HepG2 (cell line): ENCODE measurements at regions not wholly inside any gene's neighbourhood (a gene's known extent, or its start where the extent isn't known, plus 50 kb on each side); places are given as distances from the start of the nearest gene placed in this dataset.

Experiments used
- ATAC-seq: fragments of 200-7000 bp; cut with Tn5 transposase; 3 replicates; pipeline ENCODE4 v1.9.1; 2020; ENCODE audit warnings: mild to moderate bottlenecking, moderate library complexity
- BruUV-seq: library from RNA; stranded (reverse); fragments of 400-500 nt; replicated peaks from 2 replicates; lab custom pipeline; 2021; lab: Mats Ljungman, UMichigan
- CTCF ChIA-PET: fragments of 300-600 bp; formaldehyde crosslinking; extraction: SDS; loops from one replicate; lab custom pipeline; 2021; ENCODE audit warnings: low total read pairs, inconsistent platforms, low intra/inter-chr PET ratio; lab: Yijun Ruan, JAX
- POLR2A ChIA-PET: fragments of 350-600 bp; sonication (Branson Sonifier 250); formaldehyde crosslinking; loops from one replicate; lab custom pipeline; 2020; ENCODE audit warnings: antibody characterized with exemption, inconsistent platforms; lab: Yijun Ruan, JAX
- DNase-seq: peaks from one replicate; pipeline ENCODE4 v3.0.0-alpha.2; 2015; ENCODE audit warnings: low spot score
- FAIRE-seq: peaks from 3 replicates; lab custom pipeline; 2011; peaks lifted over from hg19 to GRCh38; lab: Jason Lieb, UNC
- H2AFZ ChIP-seq: one replicate; pipeline ENCODE4 v1.6.1; 2011; ENCODE audit warnings: low read length, inconsistent platforms
- H3K27ac ChIP-seq: fragments of 300-600 bp; 3 replicates; pipeline ENCODE4 v1.8.0; 2011; ENCODE audit warnings: mixed run types, mild to moderate bottlenecking, mixed read lengths, low read length, inconsistent platforms; ENCODE audit not compliant: insufficient read depth; ENCODE audit errors: extremely low read length
- H3K27me3 ChIP-seq, 2 experiments: fragments of 200-600 bp in 1 of 2; 2 replicates in 1 of 2; 3 replicates in 1 of 2; pipeline versions ENCODE4 v1.6.0 to v1.8.0; 2011; ENCODE audit warnings: low read length in 2 of 2, mild to moderate bottlenecking in 2 of 2, moderate library complexity in 2 of 2, inconsistent platforms in 1 of 2; ENCODE audit not compliant: insufficient read depth in 2 of 2, control insufficient read depth in 1 of 2
- H3K36me3 ChIP-seq, 2 experiments: fragments of 200-600 bp in 1 of 2; replicated peaks in 1 of 2; 2 replicates in 1 of 2; 3 replicates in 1 of 2; pipeline versions ENCODE4 v1.5.1 to v1.8.0; 2011; ENCODE audit warnings: low read length in 2 of 2, inconsistent platforms in 1 of 2; ENCODE audit not compliant: insufficient read depth in 2 of 2, control insufficient read depth in 1 of 2
- H3K4me1 ChIP-seq: 2 replicates; pipeline ENCODE4 v1.5.1; 2012; ENCODE audit warnings: low read length, inconsistent platforms; ENCODE audit not compliant: insufficient read depth
- H3K4me2 ChIP-seq: 2 replicates; pipeline ENCODE4 v1.6.0; 2011; ENCODE audit warnings: low read depth, low read length, inconsistent platforms
- H3K4me3 ChIP-seq, 3 experiments: fragments of 200-600 bp in 1 of 3; sonication (generic), shearing (Covaris generic) in 1 of 3; replicated peaks in 1 of 3; 2 replicates each; pipeline ENCODE4 v1.5.1; 2011 to 2016; ENCODE audit warnings: low read length in 3 of 3, inconsistent platforms in 2 of 3, low read depth in 2 of 3, mild to moderate bottlenecking in 2 of 3, control low read depth in 1 of 3, mixed read lengths in 1 of 3; ENCODE audit not compliant: insufficient read depth in 1 of 3
- H3K79me2 ChIP-seq: one replicate; pipeline ENCODE4 v1.6.1; 2011; ENCODE audit warnings: low read length, inconsistent platforms; ENCODE audit not compliant: insufficient read depth
- H3K9ac ChIP-seq: 2 replicates; pipeline ENCODE4 v1.6.0; 2011; ENCODE audit warnings: mild to moderate bottlenecking, low read depth, low read length, inconsistent platforms; ENCODE audit not compliant: insufficient read depth
- H3K9me3 ChIP-seq: 2 replicates; pipeline ENCODE4 v1.5.1; 2012; ENCODE audit warnings: mild to moderate bottlenecking, low read length
- H4K20me1 ChIP-seq: 2 replicates; pipeline ENCODE4 v1.6.0; 2011; ENCODE audit warnings: inconsistent platforms, mild to moderate bottlenecking, low read length, moderate library complexity; ENCODE audit not compliant: insufficient read depth
- AKAP8 ChIP-seq: sonication (generic); formaldehyde crosslinking; IDR thresholded peaks from 2 replicates; pipeline ENCODE4 v1.5.1; 2020; ENCODE audit warnings: mild to moderate bottlenecking, missing genetic modification reagents
- GLI4 ChIP-seq: sonication (generic); formaldehyde crosslinking; IDR thresholded peaks from 2 replicates; pipeline ENCODE4 v1.5.1; 2020; ENCODE audit warnings: missing genetic modification reagents, mild to moderate bottlenecking, moderate library complexity, borderline replicate concordance
- JUNB ChIP-seq: sonication (generic); formaldehyde crosslinking; IDR thresholded peaks from 2 replicates; pipeline ENCODE4 v1.8.0; 2022; ENCODE audit warnings: missing genetic modification reagents, mild to moderate bottlenecking, borderline replicate concordance
- KAT8 ChIP-seq: IDR thresholded peaks from 2 replicates; pipeline ENCODE4 v1.6.1; 2016; ENCODE audit warnings: missing genetic modification reagents, missing compliant biosample characterization
- MBNL3 ChIP-seq: fragments of 250-450 bp; sonication (Bioruptor Pico); conservative IDR thresholded peaks from 2 replicates; pipeline ENCODE4 v1.8.0; 2022; ENCODE audit warnings: mild to moderate bottlenecking, inconsistent platforms
- THRA ChIP-seq: sonication (generic); formaldehyde crosslinking; IDR thresholded peaks from 2 replicates; pipeline ENCODE4 v1.4.0; 2020; ENCODE audit warnings: missing genetic modification reagents, borderline replicate concordance
- TOE1 ChIP-seq: sonication (generic); formaldehyde crosslinking; IDR thresholded peaks from 2 replicates; pipeline ENCODE4 v1.4.0; 2020; ENCODE audit warnings: mild to moderate bottlenecking, missing genetic modification reagents
- ZBTB34 ChIP-seq: sonication (generic); formaldehyde crosslinking; IDR thresholded peaks from 2 replicates; pipeline ENCODE4 v1.8.0; 2022; ENCODE audit warnings: mild to moderate bottlenecking, missing genetic modification reagents
- ZFP90 ChIP-seq: sonication (generic); formaldehyde crosslinking; IDR thresholded peaks from 2 replicates; pipeline ENCODE4 v1.8.0; 2022; ENCODE audit warnings: missing genetic modification reagents, mild to moderate bottlenecking, inconsistent platforms, borderline replicate concordance
- ZNF143 ChIP-seq: sonication (generic); formaldehyde crosslinking; IDR thresholded peaks from 2 replicates; pipeline ENCODE4 v1.4.0; 2020; ENCODE audit warnings: missing genetic modification reagents
- ZNF17 ChIP-seq: sonication (generic); formaldehyde crosslinking; IDR thresholded peaks from 2 replicates; pipeline ENCODE4 v1.5.0; 2020; ENCODE audit warnings: mild to moderate bottlenecking, missing genetic modification reagents
- ZNF263 ChIP-seq: sonication (generic); formaldehyde crosslinking; IDR thresholded peaks from 2 replicates; pipeline ENCODE4 v1.4.0; 2020; ENCODE audit warnings: missing genetic modification reagents
- WGBS: methylation state at CpG from one replicate; pipeline ENCODE4 v1.1.6; 2017; ENCODE audit warnings: low lambda C conversion rate; 5-methylcytosine and 5-hydroxymethylcytosine counted together
- in situ Hi-C: cut with HindIII; loops from 2 replicates; pipeline ENCODE4 v1.10.0; 2017; ENCODE audit warnings: low pct_unique_long_range_greater_than_20kb; ENCODE audit not compliant: extremely low pct_ligation_motif_present
- intact Hi-C: fragments of 100-400 bp; cut with micrococcal nuclease; formaldehyde crosslinking; loops from one replicate; pipeline ENCODE4 v1.10.0; 2022; ENCODE audit not compliant: unreplicated experiment
- TF ChIP-seq, protein P1 (sequence below): sonication (generic); formaldehyde crosslinking; IDR thresholded peaks from 2 replicates; pipeline ENCODE4 v1.4.0; 2020; ENCODE audit warnings: missing genetic modification reagents, borderline replicate concordance

- ChIA-PET POLR2A (no interaction called here), CTCF (no interaction called here)
- Histone ChIP-seq H3K27me3 (no peaks in the 10 kb centered on the region), H2AFZ (no peak overlapping the region), H3K27ac (no peak overlapping the region), H3K4me2 (no peak overlapping the region), H3K9ac (no peak overlapping the region), H3K9me3 (no peaks in the 10 kb centered on the region), H3K4me1 (peaks cover 21% of the 10 kb centered on the region), H4K20me1 (no peaks in the 10 kb centered on the region), H3K79me2 (no peaks in the 10 kb centered on the region), H3K36me3 (no peaks in the 10 kb centered on the region), H3K4me3 (no peak overlapping the region)
- TF ChIP-seq, protein P1, sequence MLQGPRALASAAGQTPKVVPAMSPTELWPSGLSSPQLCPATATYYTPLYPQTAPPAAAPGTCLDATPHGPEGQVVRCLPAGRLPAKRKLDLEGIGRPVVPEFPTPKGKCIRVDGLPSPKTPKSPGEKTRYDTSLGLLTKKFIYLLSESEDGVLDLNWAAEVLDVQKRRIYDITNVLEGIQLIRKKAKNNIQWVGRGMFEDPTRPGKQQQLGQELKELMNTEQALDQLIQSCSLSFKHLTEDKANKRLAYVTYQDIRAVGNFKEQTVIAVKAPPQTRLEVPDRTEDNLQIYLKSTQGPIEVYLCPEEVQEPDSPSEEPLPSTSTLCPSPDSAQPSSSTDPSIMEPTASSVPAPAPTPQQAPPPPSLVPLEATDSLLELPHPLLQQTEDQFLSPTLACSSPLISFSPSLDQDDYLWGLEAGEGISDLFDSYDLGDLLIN (CRISPR knock-in tag): no peak
- no peak for TF ChIP-seq ZBTB34 (CRISPR knock-in tag)
- no peak for TF ChIP-seq JUNB (CRISPR knock-in tag)
- TF ChIP-seq ZNF17: no peak
- no peak for TF ChIP-seq KAT8 (CRISPR knock-in tag)
- TF ChIP-seq GLI4 (CRISPR knock-in tag): no peak
- TF ChIP-seq THRA (CRISPR knock-in tag): no peak
- no peak for TF ChIP-seq ZFP90 (CRISPR knock-in tag)
- no peak for TF ChIP-seq ZNF143
- no peak for TF ChIP-seq AKAP8 (CRISPR knock-in tag)
- no peak for TF ChIP-seq ZNF263 (CRISPR knock-in tag)
- no peak for TF ChIP-seq TOE1 (CRISPR knock-in tag)
- TF ChIP-seq MBNL3 (CRISPR knock-in tag): no peak
- no peak for ATAC-seq
- intact Hi-C loops: no loop called here
- no peak for DNase-seq
- FAIRE-seq: no peak
- no TSS peak for BruUV-seq
- in situ Hi-C loops: no loop called here
- WGBS: 84% methylated on average over 4 of the region's 4 CpGs
Measured at GRCh38 chr11:107251298-107251697, 206.3 kb downstream of the CWF19L2 start.
